HG02840 (cell line): ENCODE measurements at regions not wholly inside any gene's neighbourhood (a gene's known extent, or its start where the extent isn't known, plus 50 kb on each side); places are given as distances from the start of the nearest gene placed in this dataset.
"Not testable (repeated sequence)": the region's sequence is repeated elsewhere in the genome, so short reads cannot be mapped to it uniquely, and the experiment has no call there.

Experiments used
- ATAC-seq: cut with Tn5 transposase; IDR thresholded peaks from one replicate; pipeline ENCODE4 v1.9.1; 2021; ENCODE audit warnings: mild to moderate bottlenecking, moderate library complexity, moderate number of reproducible peaks; ENCODE audit not compliant: unreplicated experiment, low FRiP score

DNA sequence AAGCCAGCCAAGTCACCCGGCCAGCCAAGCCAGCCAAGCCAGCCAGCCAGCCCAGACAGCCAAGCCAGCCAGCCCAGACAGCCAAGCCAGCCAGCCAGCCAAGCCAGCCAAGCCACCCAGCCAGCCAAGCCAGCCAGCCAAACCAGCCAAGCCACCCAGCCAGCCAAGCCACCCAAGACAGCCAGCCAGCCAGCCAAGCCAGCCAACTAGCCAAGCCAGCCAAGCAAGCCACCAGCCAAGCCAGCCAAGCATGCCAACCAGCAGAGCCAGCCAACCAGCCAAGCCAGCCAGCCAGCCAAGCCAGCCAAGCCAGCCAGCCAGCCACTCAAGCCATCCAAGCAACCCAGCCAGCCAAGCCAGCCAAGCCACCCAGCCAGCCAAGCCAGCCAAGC, 323.1 kb upstream of the PLGLB2 start:
- not testable (repeated sequence) for ATAC-seq

DNA sequence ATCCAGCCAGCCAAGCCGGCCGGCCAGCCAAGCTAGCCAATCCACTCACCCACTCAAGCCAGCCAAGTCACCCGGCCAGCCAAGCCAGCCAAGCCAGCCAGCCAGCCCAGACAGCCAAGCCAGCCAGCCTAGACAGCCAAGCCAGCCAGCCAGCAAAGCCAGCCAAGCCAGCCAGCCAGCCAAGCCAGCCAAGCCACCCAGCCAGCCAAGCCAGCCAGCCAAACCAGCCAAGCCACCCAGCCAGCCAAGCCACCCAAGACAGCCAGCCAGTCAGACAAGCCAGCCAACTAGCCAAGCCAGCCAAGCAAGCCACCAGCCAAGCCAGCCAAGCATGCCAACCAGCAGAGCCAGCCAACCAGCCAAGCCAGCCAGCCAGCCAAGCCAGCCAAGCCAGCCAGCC, 322.7 kb upstream of the PLGLB2 start:
- ATAC-seq: not testable (repeated sequence)

DNA sequence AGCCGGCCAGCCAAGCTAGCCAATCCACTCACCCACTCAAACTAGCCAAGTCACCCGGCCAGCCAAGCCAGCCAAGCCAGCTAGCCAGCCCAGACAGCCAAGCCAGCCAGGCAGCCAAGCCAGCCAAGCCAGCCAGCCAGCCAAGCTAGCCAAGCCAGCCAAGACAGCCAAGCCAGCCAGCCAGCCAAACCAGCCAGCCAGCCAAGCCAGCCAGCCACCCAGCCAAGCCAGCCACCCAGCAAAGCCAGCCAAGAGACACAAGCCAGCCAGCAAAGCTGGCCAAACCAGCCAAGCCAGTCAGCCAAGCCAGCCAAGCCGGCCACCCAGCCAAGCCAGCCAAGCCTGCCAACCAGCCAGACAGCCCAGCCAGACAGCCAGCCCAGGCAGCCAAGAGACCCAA, 322.2 kb upstream of the PLGLB2 start:
- ATAC-seq: not testable (repeated sequence)

DNA sequence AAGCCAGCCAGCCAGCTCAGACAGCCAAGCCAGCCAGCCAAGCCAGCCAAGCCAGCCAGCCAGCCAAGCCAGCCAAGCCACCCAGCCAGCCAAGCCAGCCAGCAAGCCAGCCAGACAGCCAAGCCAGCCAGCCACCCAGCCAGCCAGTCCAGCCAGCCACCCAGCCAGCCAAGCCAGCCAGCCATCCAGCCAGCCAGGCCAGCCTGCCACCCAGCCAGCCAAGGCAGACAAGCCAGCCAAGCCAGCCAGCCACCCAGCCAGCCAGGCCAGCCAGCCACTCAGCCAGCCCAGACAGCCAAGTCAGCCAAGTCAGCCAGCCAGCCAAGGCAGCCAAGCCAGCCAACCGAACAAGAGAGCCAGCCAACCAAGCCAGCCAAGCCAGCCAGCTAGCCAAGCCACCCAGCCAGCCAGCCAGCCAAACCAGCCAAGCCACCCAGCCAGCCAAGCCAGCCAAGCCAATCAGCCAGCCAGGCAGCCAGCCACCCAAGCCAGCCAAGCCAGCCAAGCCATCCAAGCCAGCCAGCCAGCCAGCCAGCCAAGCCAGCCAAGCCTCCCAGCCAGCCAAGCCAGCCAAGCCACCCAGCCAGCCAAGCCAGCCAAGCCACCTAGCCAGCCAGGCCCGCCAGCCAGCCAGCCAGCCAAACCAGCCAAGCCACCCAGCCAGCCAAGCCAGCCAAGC, 319.3 kb upstream of the PLGLB2 start:
- ATAC-seq: not testable (repeated sequence)

DNA sequence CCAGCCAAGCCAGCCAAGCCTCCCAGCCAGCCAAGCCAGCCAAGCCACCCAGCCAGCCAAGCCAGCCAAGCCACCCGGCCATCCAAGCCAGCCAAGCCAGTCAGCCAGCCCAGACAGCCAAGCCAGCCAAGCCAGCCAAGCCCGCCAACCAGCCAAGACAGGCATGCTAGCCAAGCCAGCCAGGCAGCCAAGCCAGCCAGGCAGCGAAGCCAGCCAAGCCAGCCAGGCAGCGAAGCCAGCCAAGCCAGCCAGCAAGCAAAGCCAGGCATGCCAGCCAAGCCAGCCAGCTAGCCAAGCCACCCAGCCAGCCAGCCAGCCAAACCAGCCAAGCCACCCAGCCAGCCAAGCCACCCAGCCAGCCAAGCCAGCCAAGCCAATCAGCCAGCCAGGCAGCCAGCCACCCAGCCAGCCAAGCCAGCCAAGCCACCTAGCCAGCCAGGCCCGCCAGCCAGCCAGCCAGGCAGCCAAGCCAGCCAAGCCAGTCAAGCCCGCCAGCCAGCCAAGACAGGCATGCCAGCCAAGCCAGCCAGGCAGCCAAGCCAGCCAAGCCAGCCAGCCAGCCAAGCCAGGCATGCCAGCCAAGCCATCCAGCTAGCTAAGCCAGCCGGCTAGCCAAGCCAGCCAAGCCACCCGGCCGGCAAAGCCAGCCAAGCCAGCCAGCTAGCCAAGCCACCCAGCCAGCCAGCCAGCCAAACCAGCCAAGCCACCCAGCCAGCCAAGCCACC, 318.5 kb upstream of the PLGLB2 start:
- not testable (repeated sequence) for ATAC-seq

DNA sequence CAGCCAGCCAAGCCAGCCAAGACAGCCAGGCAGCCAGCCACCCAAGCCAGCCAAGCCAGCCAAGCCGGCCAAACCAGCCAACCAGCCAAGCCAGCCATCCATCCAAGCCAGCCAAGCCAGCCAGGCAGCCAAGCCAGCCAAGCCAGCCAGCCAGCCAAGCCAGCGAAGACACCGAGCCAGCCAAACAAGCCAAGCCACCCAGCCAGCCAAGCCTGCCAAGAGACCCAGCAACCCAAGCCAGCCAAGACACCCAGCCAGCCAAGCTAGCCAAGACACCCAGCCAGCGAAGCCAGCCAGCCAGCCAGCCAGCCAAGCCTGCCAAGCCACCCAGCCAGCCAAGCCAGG, 318.0 kb upstream of the PLGLB2 start:
- not testable (repeated sequence) for ATAC-seq

DNA sequence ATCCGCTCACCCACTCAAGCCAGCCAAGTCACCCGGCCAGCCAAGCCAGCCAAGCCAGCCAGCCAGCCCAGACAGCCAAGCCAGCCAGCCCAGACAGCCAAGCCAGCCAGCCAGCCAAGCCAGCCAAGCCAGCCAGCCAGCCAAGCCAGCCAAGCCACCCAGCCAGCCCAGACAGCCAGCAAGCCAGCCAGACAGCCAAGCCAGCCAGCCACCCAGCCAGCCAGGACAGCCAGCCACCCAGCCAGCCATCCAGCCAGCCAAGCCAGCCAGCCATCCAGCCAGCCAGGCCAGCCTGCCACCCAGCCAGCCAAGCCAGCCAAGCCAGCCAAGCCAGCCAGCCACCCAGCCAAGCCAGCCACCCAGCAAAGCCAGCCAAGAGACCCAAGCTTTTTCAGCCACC, 316.8 kb upstream of the PLGLB2 start:
- not testable (repeated sequence) for ATAC-seq

DNA sequence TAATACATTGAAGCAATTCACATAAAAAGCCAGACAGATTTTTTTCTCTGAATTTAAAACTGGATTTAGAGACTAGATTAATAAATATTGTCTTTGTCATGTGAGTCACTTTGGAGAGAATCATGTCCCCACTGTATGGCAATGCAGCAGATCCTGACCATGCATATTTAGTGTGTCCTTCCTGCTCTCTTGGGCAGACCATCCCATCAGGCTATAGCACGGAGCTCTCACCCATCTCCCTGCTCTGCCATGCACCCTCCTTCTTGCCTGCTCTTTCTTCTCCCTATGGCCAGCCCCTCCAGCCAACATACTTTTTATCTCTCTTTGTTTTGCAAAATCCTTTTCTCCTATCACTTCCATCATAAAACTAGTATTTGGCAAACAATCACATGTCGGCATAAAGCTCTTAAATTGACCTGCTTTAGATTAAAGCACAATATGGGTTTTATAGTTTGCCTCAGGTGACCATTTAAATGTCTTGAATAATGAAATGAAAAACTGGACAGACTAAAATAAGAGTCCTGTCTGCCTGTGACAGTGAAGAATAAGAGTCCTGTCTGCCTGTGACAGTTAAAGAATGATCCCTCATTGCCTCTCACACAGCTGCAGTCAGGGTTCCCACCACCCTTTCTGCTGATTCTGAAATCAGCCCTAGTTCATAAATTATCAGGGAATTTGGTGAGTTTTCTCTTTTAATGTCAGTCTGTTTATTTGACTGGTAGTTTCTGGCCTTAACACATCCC, 315.0 kb upstream of the PLGLB2 start:
- ATAC-seq: not testable (repeated sequence)

DNA sequence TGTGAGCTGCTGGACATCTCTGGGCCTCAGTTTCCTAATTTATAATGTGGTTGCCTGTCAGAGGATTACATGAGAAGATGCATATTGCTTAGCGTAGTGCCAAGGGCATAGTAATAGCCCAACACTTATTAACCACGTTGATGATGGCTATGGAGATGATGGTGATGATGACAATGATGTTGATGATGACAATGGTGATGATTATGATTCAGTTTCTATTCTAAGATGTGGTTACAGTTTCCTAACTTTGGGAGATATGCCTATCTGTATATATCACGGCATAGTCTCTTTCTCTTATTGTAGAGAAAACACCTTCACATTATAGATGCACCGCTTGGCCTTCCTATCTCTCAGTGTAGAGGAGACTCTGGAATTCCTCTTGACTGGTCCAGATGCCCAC, 311.9 kb upstream of the PLGLB2 start:
- not testable (repeated sequence) for ATAC-seq

DNA sequence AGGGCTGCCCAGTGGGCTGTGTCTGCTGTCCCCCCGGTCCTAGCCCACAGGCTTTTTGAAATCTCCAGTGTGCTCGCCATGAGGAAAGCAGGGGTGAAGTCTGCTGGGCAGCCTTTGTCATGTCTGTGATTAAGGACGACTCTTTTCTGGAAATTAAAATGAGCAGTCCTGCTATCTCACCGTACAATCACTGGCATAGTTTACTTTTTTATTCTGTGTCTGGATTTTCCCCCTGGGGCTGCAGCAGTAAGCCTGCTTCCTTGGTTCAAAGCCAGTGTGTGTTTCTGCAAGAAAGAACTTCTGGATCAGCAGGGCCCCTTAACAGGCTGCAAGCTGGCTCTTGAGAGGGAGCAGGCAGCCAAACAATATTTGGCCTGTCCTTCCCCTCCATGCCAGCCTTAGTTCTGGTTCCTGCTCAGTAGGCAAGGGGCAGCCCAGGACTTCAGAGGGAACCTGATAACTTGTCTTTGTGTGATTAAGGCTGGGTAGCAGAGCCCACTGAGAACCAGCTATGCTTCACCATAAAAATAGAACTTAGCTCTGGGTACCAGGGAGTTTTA, 310.1 kb upstream of the PLGLB2 start:
- not testable (repeated sequence) for ATAC-seq

DNA sequence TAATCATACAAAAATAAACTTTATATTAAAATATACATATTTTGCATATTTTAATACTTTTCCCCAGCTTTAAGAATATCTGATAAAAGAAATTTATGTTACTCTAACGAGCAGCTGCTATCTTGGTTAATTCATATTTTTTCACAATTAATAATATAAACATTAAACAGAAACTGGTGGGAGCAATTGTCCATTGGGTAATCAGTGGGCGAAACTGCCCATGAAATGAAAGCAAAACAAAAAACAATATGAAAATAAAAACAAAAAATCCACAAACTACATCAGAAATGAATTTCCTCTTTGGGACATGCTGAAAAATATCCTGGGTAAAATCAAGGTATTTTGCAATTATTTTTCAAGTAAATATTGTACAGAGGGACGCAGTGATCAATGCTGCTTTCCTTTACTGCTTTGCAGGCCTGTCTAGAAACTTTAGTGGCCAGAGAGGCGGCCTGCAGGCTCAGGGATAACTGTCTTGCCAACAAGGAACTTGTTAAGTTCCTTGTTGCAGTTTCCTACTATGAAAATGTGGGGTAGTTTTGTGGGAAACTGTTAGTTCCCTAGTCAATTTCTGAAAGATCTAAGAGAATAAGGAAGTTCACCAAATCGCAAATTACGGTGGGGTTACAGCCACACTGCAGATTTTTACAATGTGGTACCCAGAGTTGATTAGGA, 309.0 kb upstream of the PLGLB2 start:
- not testable (repeated sequence) for ATAC-seq

DNA sequence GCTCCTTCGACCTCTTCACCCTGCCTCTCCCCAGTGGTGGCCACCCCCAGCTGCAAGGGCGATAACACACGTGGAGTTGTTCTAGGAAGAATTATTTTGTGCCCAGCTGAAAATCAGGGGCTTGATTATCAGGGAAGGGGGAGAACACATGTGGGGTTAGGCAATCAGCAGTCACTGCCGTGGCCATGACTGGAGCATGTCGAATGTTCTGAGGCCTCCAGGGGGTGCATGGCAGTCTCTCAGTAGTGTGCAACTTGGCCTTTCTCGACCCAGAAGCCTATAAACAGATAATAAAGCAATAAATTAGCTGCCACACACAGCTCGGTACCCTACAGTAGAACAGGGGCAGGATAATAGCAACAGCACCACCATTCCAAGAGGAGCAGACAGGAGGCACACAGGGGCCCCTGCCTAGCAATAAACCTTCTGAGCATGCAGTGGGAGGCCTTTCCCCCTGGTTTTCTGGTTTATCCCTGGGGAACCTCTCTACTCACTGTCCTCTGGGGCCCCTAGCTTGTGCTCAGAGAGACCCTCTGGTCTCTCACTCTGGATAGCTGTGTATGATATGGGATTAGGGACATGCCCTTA, 308.2 kb upstream of the PLGLB2 start:
- not testable (repeated sequence) for ATAC-seq

DNA sequence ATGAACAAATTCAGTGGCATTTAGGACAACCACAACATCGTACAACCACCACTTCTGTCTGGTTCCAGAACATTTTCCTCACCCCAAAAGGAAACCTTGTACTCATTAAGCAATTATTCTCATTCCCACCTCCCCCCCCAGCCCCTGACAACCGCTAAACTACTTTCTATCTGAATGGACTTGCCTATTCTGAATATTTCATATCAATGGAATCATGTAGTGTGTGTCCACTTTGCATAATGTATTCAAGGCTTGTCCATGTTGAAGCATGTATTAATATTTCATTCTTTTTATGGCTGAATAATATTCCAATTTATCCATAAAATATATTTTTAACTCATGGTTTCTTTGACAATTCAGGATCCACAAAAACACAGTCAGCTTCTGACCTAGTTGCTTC, 307.2 kb upstream of the PLGLB2 start:
- not testable (repeated sequence) for ATAC-seq

DNA sequence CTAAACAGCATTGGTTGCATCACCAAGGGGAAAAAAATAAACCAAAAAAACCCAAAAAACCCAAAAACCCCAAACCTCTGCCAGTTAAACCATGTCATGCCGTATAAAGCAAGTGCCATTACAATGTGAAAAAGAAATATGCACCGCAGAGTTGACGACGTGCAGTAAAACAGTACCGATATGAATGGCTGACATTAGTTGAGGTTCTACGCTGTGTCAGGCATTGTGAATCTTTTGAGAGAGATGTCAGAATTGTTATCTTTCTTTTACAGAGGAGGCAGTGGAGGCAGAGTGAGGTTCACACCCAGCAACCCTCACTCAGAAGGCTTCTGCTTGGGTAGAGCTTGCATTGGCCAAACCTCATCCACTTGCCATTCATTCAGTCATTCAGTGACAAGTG, 306.5 kb upstream of the PLGLB2 start:
- ATAC-seq: not testable (repeated sequence)

DNA sequence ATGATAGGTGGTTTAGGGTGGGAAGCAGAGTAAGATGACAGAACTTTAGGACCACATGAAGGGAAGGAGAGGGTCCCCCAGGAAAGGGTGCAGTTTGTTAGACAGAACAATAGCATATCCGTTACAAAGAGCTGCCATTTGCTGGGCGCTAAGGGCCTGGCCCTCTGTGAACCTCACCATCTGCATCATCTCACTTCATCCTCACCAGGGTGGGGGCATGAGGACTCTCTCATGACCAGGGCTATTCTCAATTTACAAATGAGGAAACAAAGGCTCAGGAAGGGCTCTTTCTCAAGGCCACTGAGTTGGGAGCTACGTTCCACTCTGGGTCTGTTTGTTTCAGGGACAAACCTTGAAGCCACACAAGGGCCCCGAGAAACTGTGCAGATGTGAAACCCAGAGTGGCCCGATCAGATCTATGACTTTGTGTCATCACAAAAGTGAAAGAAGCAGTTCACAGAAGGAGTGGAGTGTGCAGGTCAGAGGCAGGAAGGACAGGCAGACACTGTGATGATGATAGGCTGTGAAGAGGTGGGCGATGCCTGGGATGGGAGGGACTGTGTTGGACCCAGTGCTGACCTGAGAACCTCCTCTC, 304.8 kb upstream of the PLGLB2 start:
- peak; percentile 82 for ATAC-seq

DNA sequence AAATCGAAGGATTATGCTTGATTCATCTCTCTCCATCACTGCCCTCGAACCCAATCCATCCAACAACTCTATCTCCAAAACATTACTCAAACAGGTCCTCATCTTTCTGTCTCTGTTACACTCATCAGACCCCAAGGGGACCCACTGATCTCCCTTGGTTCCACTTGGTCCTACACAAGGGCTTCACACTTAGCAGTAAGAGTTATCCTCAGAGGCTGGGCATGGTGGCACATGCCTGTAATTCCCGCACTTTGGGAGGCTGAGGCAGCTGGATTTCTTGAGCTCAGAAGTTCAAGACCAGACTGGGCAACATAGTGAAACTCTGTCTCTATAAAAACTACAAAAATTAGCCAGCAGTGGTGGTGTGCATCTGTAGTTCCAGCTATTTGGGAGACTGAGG, 302.9 kb upstream of the PLGLB2 start:
- not testable (repeated sequence) for ATAC-seq

DNA sequence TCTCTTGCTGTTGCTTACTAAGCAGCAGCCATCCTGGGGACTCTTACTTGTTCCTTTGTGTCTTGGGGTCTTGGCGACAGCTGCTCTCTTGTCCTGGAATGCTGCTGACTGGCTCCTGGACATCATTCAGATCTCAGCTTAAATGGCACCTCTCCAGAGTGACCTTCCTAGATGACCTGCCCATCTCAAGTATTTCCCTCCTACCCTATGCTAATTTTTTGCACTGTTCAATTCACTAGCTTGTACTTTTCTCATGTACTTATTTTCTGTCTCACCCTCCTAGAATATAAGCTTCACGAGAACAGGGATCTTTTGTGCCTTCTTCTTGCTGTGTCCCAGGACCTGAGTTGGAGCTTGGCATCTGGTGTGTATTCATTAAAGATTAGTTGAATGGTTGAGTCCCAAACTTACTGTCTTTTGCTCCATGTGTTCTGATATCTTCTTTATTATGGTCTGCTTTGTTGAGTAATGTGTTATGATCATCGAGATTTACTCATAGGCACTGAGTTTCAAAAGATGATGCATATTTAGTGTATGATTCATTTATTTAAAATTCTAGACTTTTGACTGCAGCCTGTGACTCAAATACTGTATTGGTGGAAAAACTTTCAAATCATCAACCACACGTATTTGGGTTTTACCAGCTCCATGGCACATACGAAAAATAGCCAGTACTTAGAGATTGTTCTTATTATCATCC, 302.1 kb upstream of the PLGLB2 start:
- not testable (repeated sequence) for ATAC-seq

DNA sequence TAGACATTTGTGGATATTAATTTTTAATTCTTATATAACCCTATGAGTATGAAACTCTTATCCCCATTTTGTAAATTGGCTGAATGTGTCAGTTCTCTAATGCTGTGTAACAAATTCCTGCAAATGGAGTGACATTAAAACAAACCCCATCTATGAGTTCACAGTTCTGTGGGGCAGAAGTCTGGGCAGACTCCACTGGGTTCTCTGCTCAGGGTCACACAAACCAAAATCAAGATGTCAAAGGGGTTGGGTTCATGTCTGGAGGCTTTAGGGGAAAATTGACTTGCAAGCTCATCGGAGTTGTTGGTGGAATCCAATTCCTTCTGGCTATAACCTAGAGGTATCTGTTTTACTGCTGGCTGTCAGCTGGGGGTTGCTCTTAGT, 301.6 kb upstream of the PLGLB2 start:
- ATAC-seq: not testable (repeated sequence)

DNA sequence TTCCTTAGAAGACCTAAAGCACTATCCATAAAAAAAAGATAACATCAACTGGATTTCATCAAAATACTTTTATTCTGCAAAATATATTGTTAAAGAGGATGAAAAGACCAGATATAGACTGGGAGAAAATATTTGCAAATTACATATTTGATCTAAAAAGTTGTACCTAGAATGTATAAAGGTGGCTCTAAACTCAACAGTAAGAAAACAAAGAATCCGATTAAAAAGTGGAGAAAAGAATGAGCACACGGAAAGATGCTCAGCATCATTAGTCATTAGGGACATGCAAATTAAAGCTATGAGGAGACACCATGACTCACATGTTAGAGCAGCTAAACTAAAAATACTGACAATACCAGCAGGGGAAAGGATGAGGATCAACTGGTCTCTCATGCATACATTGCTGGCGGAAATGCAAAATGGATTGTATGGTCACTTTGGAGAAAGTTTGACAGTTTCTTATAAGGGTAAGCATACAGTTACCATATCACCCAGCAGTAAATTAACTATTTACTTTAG, 298.4 kb upstream of the PLGLB2 start:
- not testable (repeated sequence) for ATAC-seq
